Anterior cingulate cortex (tissue), 58 donors: ENCODE measurements at regions not wholly inside any gene's neighbourhood (a gene's known extent, or its start where the extent isn't known, plus 50 kb on each side); places are given as distances from the start of the nearest gene placed in this dataset.

Source experiments
- DNase-seq, 58 donors: peaks; one replicate each; lab custom pipeline; 2025; lab: John Stamatoyannopoulos, UW

- DNase-seq = no peak
Measured at GRCh38 chr1:184214128-184214527, 162.6 kb downstream of the TSEN15 start.

DNA sequence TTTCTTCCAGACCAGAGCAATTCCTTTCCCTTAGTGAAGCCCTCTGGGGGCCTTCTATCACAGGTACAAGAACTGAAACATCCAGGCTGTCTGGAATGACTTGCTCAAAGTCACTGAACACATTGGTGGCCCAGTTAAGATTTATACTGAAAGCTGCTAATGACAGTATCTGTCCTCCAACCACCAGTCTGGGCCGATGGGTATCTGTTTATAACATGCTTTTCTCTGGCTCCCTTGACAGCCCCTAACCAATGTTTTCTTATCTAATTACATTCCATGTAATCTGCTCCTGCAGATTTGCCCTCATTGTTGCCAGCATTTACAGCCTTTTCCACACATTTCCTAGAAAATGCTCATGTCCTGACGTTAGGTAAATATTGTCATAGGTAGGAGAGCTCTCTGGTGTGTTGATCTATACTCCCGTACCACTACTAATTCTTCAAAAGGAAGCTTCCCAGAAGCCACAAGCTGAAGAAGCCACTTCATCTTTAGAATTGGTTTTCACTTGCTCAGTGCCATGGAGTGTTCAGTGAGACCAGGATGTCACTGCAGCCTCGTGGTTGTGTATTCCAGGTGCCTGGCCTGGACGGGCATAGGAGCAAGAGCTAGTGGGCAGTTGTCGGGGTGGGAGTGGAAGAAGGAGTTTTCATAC lies 163.9 kb downstream of the TSEN15 start:
- no peak for DNase-seq

DNA sequence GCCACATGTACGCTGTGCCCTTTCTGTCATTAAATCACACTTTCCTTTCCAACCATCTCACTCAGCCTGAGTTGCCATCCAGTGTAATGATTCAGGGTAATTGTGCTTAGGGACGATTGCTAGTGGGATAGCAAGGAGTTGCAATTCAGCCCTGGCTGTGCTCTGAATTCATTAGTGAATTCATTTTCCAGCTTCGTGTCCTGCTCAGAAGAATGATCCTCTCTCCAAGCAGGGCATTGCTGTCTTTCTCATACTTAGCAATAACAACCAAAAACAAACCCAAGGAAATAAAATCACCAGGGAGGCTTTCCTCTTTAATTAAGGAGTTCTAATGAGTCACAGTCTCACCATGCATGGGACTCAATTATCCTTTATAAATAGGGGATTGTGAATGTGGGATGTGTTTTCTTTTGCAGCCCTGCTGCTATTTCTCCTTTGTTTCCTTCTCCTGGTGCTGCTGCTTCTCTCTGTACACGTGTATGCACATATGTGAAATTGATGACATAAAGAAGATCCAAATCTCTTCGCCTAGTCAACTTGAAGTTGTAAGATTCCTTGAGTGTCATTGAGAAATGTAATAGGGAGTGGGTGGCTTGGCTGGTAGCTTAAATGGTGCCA lies 167.0 kb downstream of the TSEN15 start:
- peak in 8 of 58 donors; percentile 0 to 25 (median 6) for DNase-seq

- no peak for DNase-seq
Measured at GRCh38 chr1:184219414-184219813, 167.4 kb upstream of the C1orf21 start.

GRCh38 chr1:184219883-184220282 lies 166.9 kb upstream of the C1orf21 start:
- DNase-seq = no peak

- DNase-seq = no peak
Measured at GRCh38 chr1:184221087-184221486, 165.7 kb upstream of the C1orf21 start.

GRCh38 chr1:184222652-184223052 lies 164.2 kb upstream of the C1orf21 start:
- DNase-seq = peak in 32 of 58 donors; percentile 2 to 56 (median 18)

DNA sequence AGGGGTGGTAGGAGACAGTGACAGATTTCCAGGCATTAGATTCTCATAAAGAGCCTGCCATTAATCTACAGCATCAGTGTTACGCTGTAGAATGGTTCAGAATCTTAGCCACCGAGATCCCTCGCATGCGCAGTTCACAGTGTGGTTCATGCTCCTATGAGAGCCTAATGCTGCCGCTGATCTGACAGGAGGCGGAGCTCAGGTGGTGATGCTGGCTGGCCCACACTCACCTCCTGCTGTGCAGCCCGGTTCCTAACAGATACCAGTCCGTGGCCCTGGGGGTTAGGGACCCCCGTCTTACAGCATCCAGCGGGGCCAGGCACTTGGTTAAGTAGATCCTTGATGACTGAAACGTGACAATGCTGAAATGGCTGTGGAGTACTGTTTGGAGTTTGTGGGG lies 163.6 kb upstream of the C1orf21 start:
- DNase-seq = peak in 5 of 58 donors; percentile 0 to 8 (median 5)

GRCh38 chr1:184225283-184226099 lies 161.3 kb upstream of the C1orf21 start:
- DNase-seq = no peak

- DNase-seq = no peak
Measured at GRCh38 chr1:184226100-184226487, 160.7 kb upstream of the C1orf21 start.

- no peak for DNase-seq
Measured at GRCh38 chr1:184228558-184228957, 158.3 kb upstream of the C1orf21 start.

GRCh38 chr1:184237588-184237987 lies 149.2 kb upstream of the C1orf21 start:
- no peak for DNase-seq

DNA sequence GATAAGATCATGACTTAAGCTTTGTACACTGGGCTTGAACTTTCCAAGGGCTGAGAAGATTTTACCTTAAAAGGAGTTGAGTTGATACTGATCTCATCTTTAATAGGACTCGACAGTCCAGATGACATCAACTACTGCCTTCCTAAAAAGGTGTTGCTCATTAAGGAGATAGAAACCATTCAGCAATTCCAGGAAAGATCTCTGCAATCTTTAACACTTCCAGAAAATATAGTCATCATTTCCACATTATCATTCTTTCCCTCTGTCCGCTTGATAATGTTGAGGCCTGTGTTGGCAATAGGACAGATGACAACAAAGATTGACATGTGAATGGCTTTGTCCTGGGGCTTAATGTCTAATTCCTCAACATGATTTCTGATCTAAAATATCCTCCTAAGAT lies 145.4 kb upstream of the C1orf21 start:
- no peak for DNase-seq

DNA sequence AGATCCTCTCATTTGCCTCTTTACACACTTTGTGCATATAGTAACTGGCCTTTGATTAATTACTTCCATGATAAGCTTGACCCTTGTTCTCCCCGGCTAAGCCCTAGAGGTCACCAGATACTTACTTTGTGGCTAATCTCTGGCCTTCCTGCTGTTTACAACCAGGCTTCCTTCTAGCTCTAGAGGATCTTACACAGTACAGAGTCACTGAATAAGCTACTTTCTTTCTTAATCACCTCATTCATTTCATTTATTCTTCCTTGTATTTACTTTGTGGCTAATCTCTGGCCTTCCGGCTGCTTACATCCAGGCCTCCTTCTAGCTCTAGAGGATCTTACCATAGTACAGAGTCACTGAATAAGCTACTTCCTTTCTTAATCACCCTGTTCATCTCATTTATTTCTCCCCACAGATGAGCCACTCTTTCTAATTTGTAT lies 144.3 kb upstream of the C1orf21 start:
- no peak for DNase-seq

DNA sequence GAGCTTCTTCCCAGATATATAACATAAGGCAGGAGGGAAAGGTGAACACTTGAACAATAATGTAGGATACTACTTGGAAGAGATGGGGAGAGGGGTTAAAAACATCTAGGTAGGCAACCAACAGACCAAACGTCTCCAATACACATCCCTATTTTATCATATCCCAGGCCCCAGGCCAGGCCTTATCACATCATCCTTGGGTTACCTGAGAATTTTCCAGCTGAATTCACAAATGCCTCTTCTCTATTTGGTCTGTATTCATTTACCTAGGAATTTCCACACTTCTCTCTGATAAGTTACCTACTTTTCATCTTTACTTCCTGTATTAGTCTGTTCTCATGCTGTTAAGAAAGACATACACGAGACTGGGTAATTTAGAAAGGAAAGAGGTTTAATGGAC lies 141.9 kb upstream of the C1orf21 start:
- DNase-seq = no peak

GRCh38 chr1:184247671-184248070 lies 139.2 kb upstream of the C1orf21 start:
- no peak for DNase-seq

GRCh38 chr1:184253921-184254320 lies 132.9 kb upstream of the C1orf21 start:
- DNase-seq = no peak

- DNase-seq = no peak
Measured at GRCh38 chr1:184254849-184255248, 132.0 kb upstream of the C1orf21 start.

DNA sequence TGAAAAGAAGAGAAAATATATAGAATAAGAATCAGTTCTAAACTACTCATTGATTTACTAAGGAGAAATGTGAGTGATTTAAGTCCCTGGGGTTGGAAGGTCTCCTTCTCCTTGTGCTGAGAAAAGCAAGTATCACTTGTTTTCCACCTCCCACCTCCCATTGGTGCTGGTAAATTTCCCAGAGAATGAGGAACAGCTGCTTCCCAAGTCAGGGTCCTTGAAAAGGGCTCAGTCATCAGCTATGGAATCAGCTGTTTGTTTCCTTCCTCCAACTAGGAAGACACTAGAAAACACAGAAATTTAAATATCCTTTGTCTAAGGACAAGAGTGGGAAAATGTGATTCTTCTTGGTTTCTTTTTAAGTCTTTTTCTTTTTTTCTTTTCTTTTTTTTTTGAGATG lies 131.3 kb upstream of the C1orf21 start:
- DNase-seq = no peak

GRCh38 chr1:184257873-184258272 lies 129.0 kb upstream of the C1orf21 start:
- no peak for DNase-seq

GRCh38 chr1:184258525-184258924 lies 128.3 kb upstream of the C1orf21 start:
- no peak for DNase-seq

GRCh38 chr1:184260382-184260781 lies 126.4 kb upstream of the C1orf21 start:
- DNase-seq = no peak
